ENCODE measurements at regions not wholly inside any gene's neighbourhood (a gene's known extent, or its start where the extent isn't known, plus 50 kb on each side); places are given as distances from the start of the nearest gene placed in this dataset.

- no peak overlapping the region for H3K4me3 ChIP-seq
- TF ChIP-seq POLR2A (IDR thresholded peaks at IDR 0.05) = no peak
- intact Hi-C loops (cut with DNase I) = loop anchor here in 1 of 2 donors (10.0 kb wide), 1 partner anchor 48 kb away; no protein-coding TSS in a partner anchor
These were observed 324.6 kb upstream of the TLE3 start for GRCh38 chr15:70422342-70422741.

GRCh38 chr15:70420948-70421482, 323.3 kb upstream of the TLE3 start:
- Histone ChIP-seq H3K27ac (peak overlapping the region in 2 of 3 donors; percentile 69 to 74), H3K36me3 (no peaks in the 10 kb centered on the region), H3K9me3 (no peaks in the 10 kb centered on the region), H3K4me3 (no peak overlapping the region), H3K27me3 (no peaks in the 10 kb centered on the region), H3K4me1 (peaks cover 0 to 24% (median 11%) of the 10 kb centered on the region in 4 donors)
- ATAC-seq = peak; percentile 81 to 88 (median 83)
- DNase-seq = peak in 1 of 3 donors; percentile 75
- intact Hi-C loops (cut with DNase I) = loop anchor here in 1 of 2 donors (10.0 kb wide), 1 partner anchor 46 kb away; no protein-coding TSS in a partner anchor
- no peak for TF ChIP-seq CTCF (IDR thresholded peaks at IDR 0.05)
- no peak for TF ChIP-seq POLR2A (IDR thresholded peaks at IDR 0.05)
- 41% methylated on average over 5 of the region's 5 CpGs for WGBS (ENCODE audit: insufficient coverage, low coverage, low lambda C conversion rate, missing lambda C conversion rate)

More at GRCh38 chr15:70422342-70422741, 324.6 kb upstream of the TLE3 start:
- H3K4me1 ChIP-seq = peaks cover 0 to 31% (median 15%) of the 10 kb centered on the region in 4 donors
- no peak overlapping the region for H3K27ac ChIP-seq
- no peaks in the 10 kb centered on the region for H3K36me3 ChIP-seq
- DNase-seq = no peak
- no peaks in the 10 kb centered on the region for H3K9me3 ChIP-seq
- peak; percentile 4 to 55 (median 44) for ATAC-seq
- 58% methylated on average over 4 of the region's 4 CpGs for WGBS (ENCODE audit: insufficient coverage, low coverage, low lambda C conversion rate, missing lambda C conversion rate)
- H3K27me3 ChIP-seq = no peaks in the 10 kb centered on the region

- ATAC-seq (peak in 1 of 4 donors; percentile 9), DNase-seq (no peak)
- Histone ChIP-seq H3K4me3 (no peak overlapping the region), H3K27ac (peak overlapping the region in 2 of 3 donors; percentile 69 to 74), H3K27me3 (no peaks in the 10 kb centered on the region), H3K36me3 (no peaks in the 10 kb centered on the region), H3K4me1 (peaks cover 0 to 24% (median 11%) of the 10 kb centered on the region in 4 donors), H3K9me3 (no peaks in the 10 kb centered on the region)
- no peak for TF ChIP-seq POLR2A (IDR thresholded peaks at IDR 0.05)
- TF ChIP-seq CTCF (IDR thresholded peaks at IDR 0.05) = no peak
- WGBS (ENCODE audit: insufficient coverage, low coverage, low lambda C conversion rate, missing lambda C conversion rate) = 70% methylated on average over 3 of the region's 4 CpGs
- intact Hi-C loops (cut with DNase I) = loop anchor here in 1 of 2 donors (10.0 kb wide), 1 partner anchor 46 kb away; no protein-coding TSS in a partner anchor
These were observed 322.6 kb upstream of the TLE3 start for GRCh38 chr15:70420086-70420947.

- Histone ChIP-seq H3K4me1 (peaks cover 0 to 24% (median 11%) of the 10 kb centered on the region in 4 donors), H3K36me3 (no peaks in the 10 kb centered on the region), H3K27ac (no peak overlapping the region), H3K9me3 (no peaks in the 10 kb centered on the region), H3K27me3 (no peaks in the 10 kb centered on the region), H3K4me3 (no peak overlapping the region)
- ATAC-seq = no peak
- intact Hi-C loops (cut with DNase I) = no loop called here
- TF ChIP-seq CTCF (IDR thresholded peaks at IDR 0.05) = no peak
- TF ChIP-seq POLR2A (IDR thresholded peaks at IDR 0.05) = no peak
- no peak for DNase-seq
- 94% methylated on average over 8 of the region's 11 CpGs for WGBS (ENCODE audit: insufficient coverage, low coverage, low lambda C conversion rate, missing lambda C conversion rate)
These were observed 321.2 kb upstream of the TLE3 start for GRCh38 chr15:70418943-70419342.

GRCh38 chr15:70417535-70417934, 319.8 kb upstream of the TLE3 start:
- intact Hi-C loops (cut with DNase I) = no loop called here
- H3K4me1 ChIP-seq = peaks cover 0 to 22% (median 9%) of the 10 kb centered on the region in 4 donors
- no peaks in the 10 kb centered on the region for H3K9me3 ChIP-seq
- no peaks in the 10 kb centered on the region for H3K27me3 ChIP-seq
- DNase-seq = no peak
- no peak overlapping the region for H3K27ac ChIP-seq
- no peak for ATAC-seq
- no peak overlapping the region for H3K4me3 ChIP-seq
- WGBS (ENCODE audit: insufficient coverage, low coverage, low lambda C conversion rate, missing lambda C conversion rate) = no CpG with 5 or more reads among the region's 6 CpGs
- TF ChIP-seq POLR2A (IDR thresholded peaks at IDR 0.05) (no peak), CTCF (IDR thresholded peaks at IDR 0.05) (no peak)
- no peaks in the 10 kb centered on the region for H3K36me3 ChIP-seq
